Uterus (tissue), 3 donors: ENCODE measurements at regions not wholly inside any gene's neighbourhood (a gene's known extent, or its start where the extent isn't known, plus 50 kb on each side); places are given as distances from the start of the nearest gene placed in this dataset.

ENCODE experiments used
- DNase-seq, 2 donors: peaks; one replicate each; pipeline ENCODE4 v3.0.0-alpha.2; 2019 to 2020
- H3K27ac ChIP-seq, 2 donors: fragments of 200-600 bp; sonication (generic); 1 replicate in 1 of 2; 2 replicates in 1 of 2; pipeline ENCODE4 v1.5.1; 2016 to 2018
- H3K27me3 ChIP-seq, 2 donors: fragments of 200-600 bp; sonication (generic); one replicate each; pipeline ENCODE4 v1.5.1; 2018 to 2019; ENCODE audit warnings: control low read depth in 1 of 2
- H3K36me3 ChIP-seq, 2 donors: fragments of 200-600 bp; sonication (generic); one replicate each; pipeline ENCODE4 v1.5.1; 2019; ENCODE audit warnings: control low read depth in 1 of 2
- H3K4me1 ChIP-seq, 2 donors: fragments of 200-600 bp; sonication (generic); one replicate each; pipeline ENCODE4 v1.5.1; 2018 to 2019; ENCODE audit warnings: control low read depth in 1 of 2
- H3K4me3 ChIP-seq, 2 donors: fragments of 200-600 bp; sonication (generic); 1 replicate in 1 of 2; 2 replicates in 1 of 2; pipeline ENCODE4 v1.5.1; 2018 to 2019; ENCODE audit warnings: mild to moderate bottlenecking in 1 of 2
- H3K9me3 ChIP-seq, 2 donors: fragments of 200-600 bp; sonication (generic); one replicate each; pipeline ENCODE4 v1.5.1; 2019; ENCODE audit warnings: control low read depth in 1 of 2
- CTCF ChIP-seq, 4 experiments: fragments of 200-600 bp in 2 of 4; fragments of 450-650 bp in 2 of 4; sonication (generic) in 2 of 4; IDR thresholded peaks; one replicate each; pipeline ENCODE4 v1.5.1; 2016 to 2019; ENCODE audit warnings: antibody characterized with exemption in 4 of 4, mild to moderate bottlenecking in 2 of 4, moderate library complexity in 1 of 4
- POLR2A ChIP-seq, 2 donors: fragments of 450-650 bp; IDR thresholded peaks; one replicate each; pipeline ENCODE4 v1.6.1; 2016; ENCODE audit warnings: antibody characterized with exemption in 2 of 2, mild to moderate bottlenecking in 1 of 2, moderate library complexity in 1 of 2
- intact Hi-C: fragments of 100-400 bp; cut with DNase I; formaldehyde crosslinking; loops from one replicate; pipeline ENCODE4 v1.15.1; 2023; ENCODE audit warnings: low total_unique reads
- donor health status: DM: yes; HTN: yes; CAD: no.

- no peaks in the 10 kb centered on the region for H3K4me1 ChIP-seq
- TF ChIP-seq CTCF (IDR thresholded peaks at IDR 0.05) (no peak), POLR2A (IDR thresholded peaks at IDR 0.05) (no peak)
- intact Hi-C loops, result no loop called here
- no peaks in the 10 kb centered on the region for H3K27me3 ChIP-seq
- H3K9me3 ChIP-seq, result no peaks in the 10 kb centered on the region
- no peak overlapping the region for H3K4me3 ChIP-seq
- DNase-seq, result no peak
- no peaks in the 10 kb centered on the region for H3K36me3 ChIP-seq
- no peak overlapping the region for H3K27ac ChIP-seq
These were observed 570.5 kb downstream of the PTPRU start for GRCh38 chr1:29806646-29807319.

- Histone ChIP-seq H3K9me3 (no peaks in the 10 kb centered on the region), H3K4me1 (no peaks in the 10 kb centered on the region), H3K27me3 (no peaks in the 10 kb centered on the region), H3K4me3 (no peak overlapping the region), H3K27ac (no peak overlapping the region), H3K36me3 (no peaks in the 10 kb centered on the region)
- DNase-seq, result no peak
- intact Hi-C loops, result no loop called here
- no peak for TF ChIP-seq CTCF (IDR thresholded peaks at IDR 0.05)
- no peak for TF ChIP-seq POLR2A (IDR thresholded peaks at IDR 0.05)
These were observed 569.5 kb downstream of the PTPRU start for GRCh38 chr1:29805896-29806160.

GRCh38 chr1:29805122-29805895, 569.0 kb downstream of the PTPRU start:
- intact Hi-C loops, result no loop called here
- peak overlapping the region; percentile 8 to 46 for H3K27ac ChIP-seq
- DNase-seq, result peak in 1 of 2 donors; percentile 9
- H3K9me3 ChIP-seq, result no peaks in the 10 kb centered on the region
- no peaks in the 10 kb centered on the region for H3K27me3 ChIP-seq
- no peak for TF ChIP-seq CTCF (IDR thresholded peaks at IDR 0.05)
- TF ChIP-seq POLR2A (IDR thresholded peaks at IDR 0.05), result no peak
- no peaks in the 10 kb centered on the region for H3K4me1 ChIP-seq
- H3K36me3 ChIP-seq, result no peaks in the 10 kb centered on the region
- H3K4me3 ChIP-seq, result no peak overlapping the region

DNA sequence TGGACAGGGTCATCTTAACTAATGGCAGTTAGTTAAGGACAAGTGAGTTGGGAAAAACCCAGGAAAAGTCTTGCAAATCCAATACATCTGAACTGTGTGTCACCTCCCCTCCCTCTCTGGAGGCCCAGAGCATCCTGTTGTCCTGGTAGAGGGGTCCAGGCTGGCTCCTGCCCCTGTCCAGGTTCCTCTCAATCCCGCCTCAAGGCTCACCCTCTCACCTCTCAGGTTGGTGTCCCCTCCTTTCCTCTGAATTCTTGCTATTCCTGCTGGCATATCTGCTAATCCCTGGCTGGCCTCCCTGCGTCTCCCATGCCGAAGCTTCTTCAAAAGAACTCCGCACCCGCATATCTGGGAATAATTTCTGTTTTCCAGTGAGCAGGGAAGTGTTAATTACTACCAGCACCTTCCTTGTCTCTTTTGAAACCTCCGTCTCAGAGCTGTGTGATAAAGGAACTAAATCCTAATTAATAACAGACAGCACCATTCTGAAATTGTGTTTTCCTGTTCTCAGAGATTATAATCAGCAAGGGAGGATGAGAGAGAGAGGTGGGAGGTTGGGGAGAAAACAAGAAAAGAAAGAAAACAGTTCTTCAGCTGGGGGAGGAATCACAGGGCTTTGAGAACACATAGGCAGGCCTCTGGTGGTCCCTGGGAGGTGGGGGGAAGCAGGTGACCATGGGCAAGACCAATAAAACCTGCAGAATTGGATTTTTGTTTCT, 568.0 kb downstream of the PTPRU start:
- intact Hi-C loops, result no loop called here
- TF ChIP-seq POLR2A (IDR thresholded peaks at IDR 0.05) (no peak), CTCF (IDR thresholded peaks at IDR 0.05) (no peak)
- H3K4me3 ChIP-seq, result no peak overlapping the region
- H3K27ac ChIP-seq, result peak overlapping the region; percentile 8 to 46
- H3K4me1 ChIP-seq, result no peaks in the 10 kb centered on the region
- H3K27me3 ChIP-seq, result no peaks in the 10 kb centered on the region
- H3K36me3 ChIP-seq, result no peaks in the 10 kb centered on the region
- peak in 1 of 2 donors; percentile 5 for DNase-seq
- H3K9me3 ChIP-seq, result no peaks in the 10 kb centered on the region

GRCh38 chr1:29803486-29803885, 567.2 kb downstream of the PTPRU start:
- DNase-seq, result peak in 1 of 2 donors; percentile 3
- Histone ChIP-seq H3K36me3 (no peaks in the 10 kb centered on the region), H3K4me3 (no peak overlapping the region), H3K9me3 (no peaks in the 10 kb centered on the region), H3K27ac (no peak overlapping the region), H3K27me3 (no peaks in the 10 kb centered on the region), H3K4me1 (no peaks in the 10 kb centered on the region)
- intact Hi-C loops, result no loop called here
- no peak for TF ChIP-seq POLR2A (IDR thresholded peaks at IDR 0.05)
- TF ChIP-seq CTCF (IDR thresholded peaks at IDR 0.05), result no peak
